Thyroid gland (tissue), 4 donors: ENCODE measurements at regions not wholly inside any gene's neighbourhood (a gene's known extent, or its start where the extent isn't known, plus 50 kb on each side); places are given as distances from the start of the nearest gene placed in this dataset.

Experiments used
- POLR2A ChIP-seq, 2 donors: fragments of 450-650 bp; IDR thresholded peaks; one replicate each; pipeline ENCODE4 v1.6.1; 2017; ENCODE audit warnings: antibody characterized with exemption in 2 of 2, mild to moderate bottlenecking in 2 of 2, moderate library complexity in 1 of 2
- TF ChIP-seq, protein P1 (sequence below), 6 experiments: fragments of 200-600 bp in 3 of 6; fragments of 450-650 bp in 3 of 6; sonication (generic) in 3 of 6; IDR thresholded peaks; one replicate each; pipeline ENCODE4 v1.5.1; 2016 to 2019; ENCODE audit warnings: antibody characterized with exemption in 6 of 6, mild to moderate bottlenecking in 2 of 6, inconsistent platforms in 1 of 6, moderate library complexity in 1 of 6

DNA sequence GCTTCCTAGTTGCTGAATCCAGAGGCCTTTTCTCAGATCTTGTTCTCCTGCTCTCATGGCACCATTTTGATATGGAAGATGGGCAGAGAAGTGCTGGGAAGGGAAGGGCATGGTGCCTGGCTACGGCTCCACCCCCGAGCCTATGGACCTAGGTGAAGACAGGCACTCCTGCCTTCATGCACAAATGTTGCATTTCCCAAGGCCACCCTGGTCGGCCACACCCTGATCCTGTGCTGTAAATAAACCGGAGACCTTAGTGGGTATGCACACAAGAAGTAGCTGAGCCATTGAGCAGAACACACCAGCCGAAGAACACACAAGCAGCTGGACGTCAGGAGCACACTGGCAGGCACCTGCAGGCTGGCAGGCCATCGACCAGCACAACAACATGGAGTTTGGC, 261.6 kb downstream of the SHQ1 start:
- TF ChIP-seq, protein P1, sequence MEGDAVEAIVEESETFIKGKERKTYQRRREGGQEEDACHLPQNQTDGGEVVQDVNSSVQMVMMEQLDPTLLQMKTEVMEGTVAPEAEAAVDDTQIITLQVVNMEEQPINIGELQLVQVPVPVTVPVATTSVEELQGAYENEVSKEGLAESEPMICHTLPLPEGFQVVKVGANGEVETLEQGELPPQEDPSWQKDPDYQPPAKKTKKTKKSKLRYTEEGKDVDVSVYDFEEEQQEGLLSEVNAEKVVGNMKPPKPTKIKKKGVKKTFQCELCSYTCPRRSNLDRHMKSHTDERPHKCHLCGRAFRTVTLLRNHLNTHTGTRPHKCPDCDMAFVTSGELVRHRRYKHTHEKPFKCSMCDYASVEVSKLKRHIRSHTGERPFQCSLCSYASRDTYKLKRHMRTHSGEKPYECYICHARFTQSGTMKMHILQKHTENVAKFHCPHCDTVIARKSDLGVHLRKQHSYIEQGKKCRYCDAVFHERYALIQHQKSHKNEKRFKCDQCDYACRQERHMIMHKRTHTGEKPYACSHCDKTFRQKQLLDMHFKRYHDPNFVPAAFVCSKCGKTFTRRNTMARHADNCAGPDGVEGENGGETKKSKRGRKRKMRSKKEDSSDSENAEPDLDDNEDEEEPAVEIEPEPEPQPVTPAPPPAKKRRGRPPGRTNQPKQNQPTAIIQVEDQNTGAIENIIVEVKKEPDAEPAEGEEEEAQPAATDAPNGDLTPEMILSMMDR (IDR thresholded peaks at IDR 0.05), result no peak
- TF ChIP-seq POLR2A (IDR thresholded peaks at IDR 0.05), result no peak
